COLO668 (cell line): ENCODE measurements at regions not wholly inside any gene's neighbourhood (a gene's known extent, or its start where the extent isn't known, plus 50 kb on each side); places are given as distances from the start of the nearest gene placed in this dataset.
"Not testable (repeated sequence)": the region's sequence is repeated elsewhere in the genome, so short reads cannot be mapped to it uniquely, and the experiment has no call there.

Experiments used
- DNase-seq: peaks from one replicate; lab custom pipeline; 2025; ENCODE audit not compliant: unreplicated experiment; lab: John Stamatoyannopoulos, UW

DNA sequence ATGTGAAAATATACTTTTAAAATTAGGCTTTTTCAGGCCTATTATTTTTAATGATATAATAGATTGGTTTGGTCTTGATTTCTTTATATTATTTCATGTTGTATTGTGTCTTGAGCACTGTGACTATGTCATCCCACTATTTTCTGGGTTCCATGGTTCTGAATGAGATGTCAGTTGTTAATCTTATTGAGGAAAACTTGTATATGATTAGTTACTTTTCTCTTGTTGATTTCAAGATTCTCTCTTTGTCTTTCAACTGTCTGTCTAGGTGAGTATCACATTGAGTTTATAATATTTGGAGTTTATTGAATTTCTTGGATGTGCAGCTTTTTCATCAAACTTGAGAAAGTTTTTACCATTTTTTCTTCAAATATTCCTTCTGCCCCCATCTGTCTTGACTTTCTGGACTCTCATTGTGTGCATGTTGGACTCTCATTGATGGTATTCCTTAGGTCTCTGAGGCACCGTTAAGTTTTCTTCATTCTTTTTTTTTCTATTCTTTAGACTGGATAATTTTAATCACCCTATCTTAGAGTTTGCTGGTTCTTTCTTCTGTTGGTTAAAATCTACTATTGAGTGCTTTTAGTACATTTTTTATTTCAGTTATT, 175.8 kb downstream of the TMEM167A start:
- DNase-seq = no peak

DNA sequence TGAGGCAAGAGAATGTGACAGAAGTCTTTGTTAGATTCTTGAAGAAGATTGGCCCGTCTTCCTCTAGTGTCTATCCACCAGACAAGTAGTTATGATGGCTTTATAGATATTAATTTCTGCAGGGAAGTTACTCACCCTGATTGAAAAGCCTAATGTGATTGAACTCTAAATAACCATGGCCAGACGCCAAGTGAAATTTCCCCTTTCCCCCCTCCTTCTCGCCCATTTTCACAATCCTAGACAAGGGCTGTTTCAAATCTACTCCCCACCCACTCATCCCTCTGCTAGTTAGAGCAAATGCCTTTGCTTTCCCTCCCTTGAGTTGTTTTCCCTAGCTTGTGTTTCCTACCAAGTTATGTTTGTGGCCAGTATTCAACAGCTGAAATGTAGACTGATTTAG, 182.5 kb downstream of the TMEM167A start:
- DNase-seq = no peak

DNA sequence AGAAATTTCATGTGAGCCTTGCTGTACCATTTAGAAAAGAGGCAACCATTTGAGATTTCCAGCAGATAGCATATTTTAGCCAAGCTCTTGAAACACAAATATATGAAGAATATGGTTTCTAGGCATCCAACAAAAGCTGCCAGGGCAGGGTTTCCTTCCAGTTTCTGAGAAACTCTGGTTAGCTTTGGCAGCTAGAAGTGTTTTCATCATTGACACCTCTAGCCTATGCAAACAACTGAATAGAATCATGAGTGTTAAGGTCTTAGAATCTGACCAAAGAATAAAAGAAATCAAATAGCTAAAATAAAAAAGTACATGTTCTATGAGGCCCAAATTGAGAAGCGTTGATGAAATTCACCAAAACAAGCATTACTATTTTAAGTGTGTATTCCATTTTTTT, 188.1 kb downstream of the TMEM167A start:
- no peak for DNase-seq

DNA sequence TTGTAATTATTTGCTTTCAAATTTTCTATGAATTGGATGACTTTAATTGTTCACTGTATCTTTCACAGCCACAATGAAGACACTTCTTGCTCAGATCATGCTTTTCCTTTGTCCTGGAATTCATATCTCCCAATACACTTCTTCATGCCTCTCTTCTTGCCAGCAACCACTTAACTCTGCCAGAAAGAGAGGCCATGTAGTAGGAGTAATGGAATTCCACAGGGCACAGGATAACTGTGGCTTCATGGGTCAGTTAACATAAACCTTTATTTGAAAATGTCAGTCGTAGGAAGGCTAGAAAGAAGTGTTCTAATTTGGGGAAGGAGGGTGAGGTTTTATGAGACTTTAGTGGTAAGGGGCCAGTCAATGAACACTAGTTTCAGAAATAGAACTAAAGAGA, 190.3 kb downstream of the TMEM167A start:
- DNase-seq = no peak

DNA sequence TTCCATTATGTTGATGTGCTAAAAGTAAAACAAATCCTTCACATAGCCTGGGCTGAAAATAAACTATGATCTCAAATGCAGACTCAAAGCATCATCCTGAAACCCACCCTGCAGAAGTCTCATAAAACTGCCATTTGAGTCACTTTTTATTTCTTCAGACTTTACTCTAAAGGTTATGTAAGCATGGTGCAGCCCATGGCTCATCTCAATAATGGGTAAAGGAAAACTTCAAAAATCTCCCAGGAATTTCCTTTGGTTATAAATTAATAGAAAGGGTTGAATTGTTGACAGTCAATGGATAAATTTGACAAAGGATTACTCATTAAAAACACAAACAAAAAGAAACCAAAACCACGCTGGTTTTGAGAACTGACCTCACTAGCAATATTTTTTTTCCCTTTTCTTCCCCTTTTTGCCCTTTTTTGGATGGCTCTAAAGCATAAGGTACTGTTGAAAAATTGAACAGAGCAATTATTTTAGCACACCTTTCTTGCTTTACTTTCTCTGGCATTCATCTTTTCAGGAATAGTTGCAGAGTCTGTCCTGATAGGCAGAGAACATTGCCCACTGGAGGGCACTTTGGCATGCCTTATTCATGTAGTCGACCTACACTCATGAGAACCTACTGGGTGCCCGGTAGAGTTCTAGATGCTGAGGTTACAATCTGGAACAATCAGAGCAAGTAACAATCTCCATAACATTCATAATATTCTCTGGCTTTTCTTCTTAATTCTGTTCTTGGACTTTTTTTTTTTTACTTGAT, 191.4 kb downstream of the TMEM167A start:
- DNase-seq = no peak

DNA sequence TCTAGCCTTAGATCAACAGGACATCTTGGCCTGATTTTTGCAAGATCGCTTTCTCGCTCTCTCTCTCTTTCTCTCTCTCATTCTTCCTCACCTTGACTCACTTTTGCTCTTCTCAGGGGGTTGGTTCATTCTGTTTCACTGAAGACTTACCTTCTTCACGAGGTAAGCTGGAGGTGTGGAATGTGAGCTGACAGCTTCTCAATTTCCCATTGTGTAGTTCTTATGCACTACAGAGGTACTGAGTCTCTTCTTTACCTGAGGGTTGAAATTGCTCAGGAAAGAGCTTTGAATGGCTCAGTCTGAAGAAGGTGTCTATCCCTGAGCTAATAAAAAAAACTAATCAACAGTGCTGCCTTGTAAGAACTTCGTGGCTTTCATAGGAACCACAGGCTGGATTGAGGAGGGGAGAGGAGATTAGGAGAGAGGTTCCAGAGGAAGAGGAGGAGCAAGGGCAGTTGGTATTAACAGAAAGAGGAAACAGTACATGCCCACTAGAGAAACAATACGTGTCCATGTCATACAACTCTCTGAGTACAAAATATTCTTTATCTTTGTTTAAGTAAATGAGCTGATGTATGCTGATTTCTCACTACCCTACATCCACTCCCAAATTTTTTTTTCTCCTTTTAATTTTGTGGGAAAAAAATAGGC, 192.2 kb downstream of the TMEM167A start:
- DNase-seq = no peak

DNA sequence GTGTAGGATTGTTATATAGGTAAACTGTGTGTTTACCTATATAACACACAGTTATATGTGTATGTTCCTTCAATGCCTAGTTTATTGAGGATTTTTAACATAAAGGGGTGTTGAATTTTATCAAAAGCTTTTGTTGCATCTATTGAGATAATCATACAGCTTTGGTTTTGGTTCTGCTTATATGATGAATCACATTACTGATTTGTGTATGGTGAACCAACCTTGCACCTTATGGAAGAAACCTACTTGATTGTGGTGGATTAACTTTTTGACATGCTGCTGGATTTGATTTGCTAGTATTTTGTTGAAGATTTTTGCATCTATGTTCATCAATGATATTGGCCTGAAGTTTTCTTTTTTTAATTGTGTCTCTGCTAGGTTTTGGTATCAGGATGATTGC, 194.9 kb downstream of the TMEM167A start:
- no peak for DNase-seq

DNA sequence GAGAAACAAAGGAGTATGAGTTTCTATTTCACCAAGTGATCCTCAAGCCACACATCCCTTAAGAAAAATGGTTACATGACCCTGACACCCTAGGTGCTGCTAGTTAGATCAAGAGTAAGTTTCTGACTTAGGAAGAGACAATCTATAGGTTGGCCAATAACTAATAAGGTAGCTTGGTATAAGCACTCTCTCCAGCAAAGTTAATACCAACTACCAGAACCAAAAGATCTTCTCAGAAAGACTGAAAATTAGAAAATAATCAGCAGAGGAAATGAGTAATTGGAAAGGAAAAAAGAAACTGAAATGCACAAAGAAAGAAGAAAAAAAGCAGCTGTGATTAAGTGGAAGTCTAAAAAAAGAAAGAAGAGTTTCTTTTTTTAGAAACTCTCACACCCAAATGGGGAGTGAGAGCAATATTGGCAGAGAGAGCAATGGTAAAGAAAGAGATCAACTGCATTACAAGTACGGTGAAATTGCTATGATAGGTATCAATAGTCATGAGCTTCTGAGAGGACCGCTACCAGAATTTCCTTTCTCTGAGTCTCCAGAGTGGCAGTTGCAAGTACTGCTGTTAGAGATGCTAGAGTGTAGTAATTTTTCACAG, 195.5 kb downstream of the TMEM167A start:
- DNase-seq = no peak

DNA sequence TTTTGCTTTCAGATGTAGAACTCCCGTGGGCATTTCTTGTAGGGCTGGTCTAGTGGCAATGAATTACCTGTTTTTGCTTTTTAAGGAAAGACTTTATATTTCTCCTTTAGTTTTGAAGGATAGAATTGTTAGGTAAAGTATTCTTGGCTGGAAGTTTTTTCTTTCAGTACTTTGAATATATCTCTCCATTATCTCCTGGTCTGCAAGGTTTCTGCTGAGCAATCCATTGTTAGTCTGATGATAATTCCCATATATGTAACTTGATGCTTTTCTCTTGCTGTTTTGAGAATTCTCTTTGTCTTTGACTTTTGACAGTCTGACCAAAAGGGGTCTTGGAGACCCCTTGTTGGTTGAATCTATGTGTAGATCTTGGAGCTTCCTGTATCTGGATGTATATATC, 198.1 kb downstream of the TMEM167A start:
- DNase-seq = no peak

DNA sequence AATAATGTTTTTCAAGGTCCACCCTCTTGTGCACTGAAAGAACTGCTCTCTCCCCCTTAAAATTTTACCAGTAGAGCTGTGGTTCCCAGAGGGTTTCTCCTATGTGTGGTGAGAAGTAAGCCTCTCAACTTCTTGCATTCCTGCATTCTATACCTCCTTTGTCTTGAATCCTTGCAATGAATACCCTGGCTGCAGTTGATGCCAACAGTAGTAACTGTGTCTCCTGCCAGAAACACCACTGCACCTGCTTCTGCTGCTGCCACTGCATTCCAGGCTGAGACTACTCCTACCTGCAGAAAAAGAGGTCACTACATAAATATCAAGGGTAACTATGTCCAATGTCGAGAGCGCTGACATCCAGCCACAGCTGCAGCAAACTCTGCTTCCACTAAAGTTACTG, 203.7 kb downstream of the TMEM167A start:
- no peak for DNase-seq

DNA sequence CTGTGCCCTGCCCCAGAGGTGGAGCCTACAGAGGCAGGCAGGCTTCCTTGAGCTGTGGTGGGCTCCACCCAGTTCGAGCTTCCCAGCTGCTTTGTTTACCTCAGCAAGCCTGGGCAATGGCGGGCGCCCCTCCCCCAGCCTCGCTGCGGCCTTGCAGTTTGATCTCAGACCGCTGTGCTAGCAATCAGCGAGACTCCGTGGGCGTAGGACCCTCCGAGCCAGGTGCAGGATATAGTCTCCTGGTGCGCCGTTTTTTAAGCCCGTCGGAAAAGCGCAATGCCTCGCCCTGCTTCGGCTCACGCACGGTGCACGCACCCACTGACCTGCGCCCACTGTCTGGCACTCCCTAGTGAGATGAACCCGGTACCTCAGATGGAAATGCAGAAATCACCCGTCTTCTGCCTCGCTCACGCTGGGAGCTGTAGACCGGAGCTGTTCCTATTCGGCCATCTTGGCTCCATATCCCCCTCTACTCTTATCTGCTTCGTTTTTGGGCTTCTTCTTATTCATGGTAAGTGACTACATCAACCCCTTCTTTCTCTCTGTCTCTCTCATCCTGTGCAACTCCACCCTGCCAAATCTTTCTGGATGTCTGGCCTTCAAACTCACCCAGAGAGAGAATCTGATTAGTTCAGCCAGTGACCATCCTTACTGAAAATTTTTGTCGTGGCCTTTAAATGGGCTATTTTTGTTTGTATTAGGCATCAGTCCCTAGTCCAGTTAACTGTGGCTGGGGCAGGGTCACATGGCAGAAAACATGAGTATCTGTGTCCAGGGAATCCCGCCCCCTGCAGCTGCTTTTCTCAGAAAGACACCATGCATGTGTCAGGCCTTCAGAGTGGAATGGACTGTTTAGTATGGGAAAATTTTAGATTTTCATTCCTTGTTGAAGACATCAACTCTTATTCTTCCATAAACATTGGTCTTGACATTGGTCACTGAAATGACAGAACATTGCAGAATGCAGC, 204.6 kb downstream of the TMEM167A start:
- not testable (repeated sequence) for DNase-seq

DNA sequence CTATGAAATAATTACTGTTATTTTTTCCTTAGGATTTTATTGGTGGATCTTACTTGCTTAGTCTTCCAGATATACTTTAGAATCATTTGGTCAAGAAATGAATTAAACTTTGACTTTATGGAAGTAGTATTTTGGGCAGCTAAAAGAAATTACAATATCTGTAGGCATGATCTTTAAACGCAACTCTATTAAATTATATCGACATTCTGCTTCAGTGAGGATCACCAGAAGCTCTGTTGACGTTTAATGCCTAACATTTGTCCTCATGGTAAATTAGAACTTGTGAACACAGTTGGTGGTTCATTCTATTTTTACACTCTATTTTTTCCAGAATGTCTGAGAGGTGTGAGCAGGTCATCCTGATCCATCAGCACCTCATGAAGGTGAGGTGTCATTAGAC, 211.6 kb downstream of the TMEM167A start:
- no peak for DNase-seq

DNA sequence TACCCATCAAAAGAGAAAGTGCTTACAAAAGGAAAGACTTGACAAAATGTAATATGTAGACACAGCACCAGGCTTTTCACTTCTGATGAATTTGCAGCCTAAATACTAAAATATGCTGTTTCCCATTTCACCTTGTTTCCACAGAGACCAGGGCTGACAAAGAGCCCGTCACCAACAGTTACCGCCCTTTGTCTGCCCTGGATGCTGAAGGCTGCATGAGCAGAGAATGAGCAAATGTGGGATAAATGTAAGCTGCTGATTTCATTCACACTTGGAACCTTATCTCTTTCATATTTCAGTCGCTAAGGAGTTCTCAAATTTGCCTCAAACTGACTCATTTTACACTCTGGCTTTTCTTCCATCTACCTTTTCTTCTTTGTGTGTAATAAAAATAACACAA, 213.9 kb downstream of the TMEM167A start:
- DNase-seq = no peak

DNA sequence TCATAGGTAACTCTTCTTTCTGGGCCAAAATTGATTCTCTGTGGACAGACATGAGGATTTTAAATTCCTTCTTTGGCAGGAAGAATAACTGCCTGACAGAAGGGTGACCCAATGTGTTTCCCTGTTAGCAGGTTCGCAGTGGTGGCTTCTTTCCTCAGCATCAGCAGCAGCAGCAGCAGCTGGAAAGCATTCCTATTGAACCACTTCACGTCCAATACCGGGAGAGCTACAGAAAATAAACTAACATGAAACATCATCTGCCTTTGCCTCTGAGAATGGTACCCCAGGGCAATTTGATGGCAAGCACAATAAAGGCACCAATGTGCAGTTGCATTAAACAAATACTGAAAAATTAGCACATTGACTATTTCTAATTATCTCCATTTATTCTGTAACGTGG, 214.5 kb downstream of the TMEM167A start:
- DNase-seq = no peak

DNA sequence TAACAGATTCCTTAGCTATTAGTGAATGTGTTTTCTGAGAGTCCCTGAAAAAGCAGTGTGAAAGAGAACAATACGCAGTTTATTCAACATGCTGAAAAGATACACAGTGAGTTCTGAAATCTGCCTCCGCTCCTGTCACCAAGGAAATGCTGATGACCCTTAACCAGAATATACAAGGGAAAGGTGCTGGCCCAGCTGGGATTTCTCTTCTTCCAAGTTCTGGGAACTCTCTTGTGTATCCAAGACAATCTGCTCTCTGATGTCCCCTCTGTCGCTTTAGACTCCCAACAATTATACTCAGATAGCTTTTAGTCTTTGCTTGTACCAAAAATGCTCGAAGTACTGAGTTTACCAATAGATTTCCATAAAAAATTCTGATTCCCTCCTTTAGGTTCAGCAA, 214.9 kb downstream of the TMEM167A start:
- no peak for DNase-seq

DNA sequence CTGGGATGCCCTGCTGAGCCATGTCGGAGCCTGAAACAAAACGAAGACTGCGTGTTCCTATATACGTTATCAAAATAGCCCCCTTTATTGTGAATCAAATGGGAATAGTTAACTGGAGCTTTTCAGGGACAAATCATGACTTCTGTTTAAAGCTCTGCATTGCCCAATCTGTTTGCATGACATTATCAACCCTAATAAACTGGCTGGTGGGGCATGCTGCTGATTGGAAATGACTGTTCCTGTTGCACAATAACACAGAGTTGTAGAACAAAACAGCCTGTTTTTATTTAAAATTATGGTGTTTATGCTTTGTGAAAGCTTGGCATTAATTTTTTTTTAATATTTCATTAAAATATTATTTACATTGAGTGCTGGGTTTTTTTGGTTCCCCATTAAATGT, 215.5 kb downstream of the TMEM167A start:
- no peak for DNase-seq

DNA sequence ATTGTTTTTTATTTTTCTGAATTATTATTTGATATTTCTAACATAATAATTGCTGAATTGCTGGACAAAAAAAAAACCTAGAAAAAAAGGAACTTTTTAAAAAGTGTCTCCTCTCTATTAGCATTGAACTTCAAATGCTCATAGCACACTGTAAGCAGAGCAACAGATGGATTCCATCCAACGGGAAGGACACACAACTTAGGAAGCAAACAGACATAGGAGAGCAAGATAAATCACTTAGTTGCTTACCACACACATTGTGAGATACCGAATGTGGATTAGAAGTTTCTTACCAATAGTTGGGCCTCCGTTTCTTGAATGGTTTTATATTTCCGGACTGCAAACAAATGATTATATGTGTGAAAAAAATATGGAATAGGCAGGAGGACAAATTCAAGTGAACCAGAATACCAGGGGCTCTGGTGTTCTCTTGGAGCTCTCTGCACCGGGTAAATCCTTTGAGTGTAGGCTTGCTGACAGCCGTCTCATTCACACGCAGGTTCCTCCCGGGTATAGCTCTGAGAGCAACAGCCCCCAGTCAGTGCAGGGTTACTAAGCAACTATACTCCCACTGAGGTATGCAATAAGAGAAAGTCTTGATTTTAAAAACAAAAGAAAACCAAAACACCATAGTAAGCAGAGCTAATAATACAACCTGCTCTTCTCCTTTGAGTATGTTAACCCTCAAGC, 217.6 kb downstream of the TMEM167A start:
- no peak for DNase-seq

DNA sequence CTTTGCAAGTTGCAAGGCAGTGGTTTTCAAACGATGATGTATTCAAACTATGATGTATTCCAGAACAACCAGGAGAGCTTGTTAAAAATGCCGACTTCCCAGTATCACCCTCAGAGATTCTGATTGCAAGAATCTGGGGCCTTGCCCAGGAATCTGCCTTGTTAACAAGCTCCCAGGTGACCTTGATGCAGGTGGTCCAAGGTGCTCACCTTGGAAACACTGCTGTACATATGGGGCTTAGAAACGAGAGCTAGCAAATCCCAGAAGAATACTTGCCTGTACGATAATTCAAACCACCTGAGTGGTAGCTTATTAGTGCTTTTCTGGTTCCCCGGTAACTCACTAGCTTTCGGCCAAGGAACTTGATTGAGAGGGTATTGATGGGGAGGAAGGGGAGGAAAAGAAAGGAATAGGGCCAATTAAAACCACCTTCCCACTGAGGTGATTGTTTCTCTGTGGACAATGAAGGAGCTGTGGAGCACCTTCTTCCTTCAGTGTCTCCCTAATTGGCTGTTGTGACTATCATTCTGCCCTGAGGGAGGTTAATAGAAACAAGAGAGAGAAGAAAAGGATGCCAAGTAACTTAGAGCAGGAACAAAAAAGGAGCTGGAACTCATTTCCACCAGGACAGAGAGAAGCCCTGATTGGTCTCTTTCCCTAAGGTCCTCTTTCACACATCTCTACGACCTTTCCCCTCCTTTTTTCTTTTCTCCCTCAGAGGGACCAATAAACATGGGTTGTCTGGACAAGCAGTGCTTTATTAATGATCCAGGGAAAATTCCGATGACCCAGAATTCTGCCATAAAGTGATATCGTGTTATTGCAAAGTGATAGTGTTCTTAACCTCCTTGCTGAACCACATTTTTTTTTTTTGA, 218.8 kb downstream of the TMEM167A start:
- no peak for DNase-seq

DNA sequence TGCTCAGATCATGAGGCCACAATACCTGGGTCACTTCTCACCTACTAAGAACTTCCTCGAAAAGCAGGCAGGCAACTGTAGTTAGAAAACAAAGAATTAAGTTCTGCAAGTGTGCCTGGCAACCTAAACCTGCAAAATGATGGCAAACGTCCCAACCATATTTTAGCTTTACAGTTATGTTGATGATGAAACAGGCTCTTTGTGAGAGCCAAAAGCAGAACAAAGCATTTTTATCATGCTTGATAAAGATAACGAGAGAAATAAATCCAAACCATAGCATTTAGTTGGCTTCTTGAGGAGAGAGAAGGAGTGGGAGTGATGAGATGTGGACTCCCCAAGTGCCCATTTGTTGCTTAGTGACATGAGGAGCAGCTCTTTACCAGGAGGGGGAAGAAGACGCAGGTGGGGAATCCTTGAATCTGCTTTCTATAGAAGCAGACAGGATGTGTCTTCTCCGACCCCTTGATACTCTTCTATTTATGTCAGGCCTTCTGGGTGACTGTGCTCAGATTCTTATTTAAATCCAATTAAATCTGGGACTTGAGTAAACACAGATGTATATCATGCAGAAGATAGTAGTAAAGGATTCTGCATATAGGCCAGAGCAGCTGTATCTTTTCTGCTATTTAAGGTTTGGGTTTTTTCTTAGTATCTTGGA, 221.2 kb downstream of the TMEM167A start:
- DNase-seq = no peak
